ENCODE measurements at regions not wholly inside any gene's neighbourhood (a gene's known extent, or its start where the extent isn't known, plus 50 kb on each side); places are given as distances from the start of the nearest gene placed in this dataset.
A peak's percentile ranks its signal among the peaks of the same experiment; 100 is the strongest.

- no peak for FAIRE-seq
Measured at GRCh38 chr7:136230210-136230609, 253.1 kb upstream of the MTPN start.

- no peak for FAIRE-seq
Measured at GRCh38 chr7:136229790-136230189, 252.6 kb upstream of the MTPN start.

DNA sequence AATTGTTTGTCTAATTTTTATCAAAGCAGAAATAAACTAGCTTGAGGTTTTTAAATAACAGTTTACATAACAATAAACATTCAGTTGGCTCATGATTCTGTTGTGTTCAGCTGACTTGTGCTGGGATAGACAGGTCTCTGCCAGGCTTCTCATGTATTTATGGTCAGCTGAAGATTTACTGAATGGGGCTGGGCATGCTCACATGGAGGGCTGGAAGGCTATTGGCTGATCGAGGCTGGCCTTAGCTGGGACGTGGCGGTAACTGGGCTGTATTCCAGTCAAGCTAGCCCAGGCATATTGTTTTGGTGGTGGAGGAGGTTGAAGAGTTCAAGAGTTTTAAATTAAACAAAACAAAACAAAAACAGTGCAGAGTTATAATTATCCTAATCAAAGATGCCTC lies 251.0 kb upstream of the MTPN start:
- FAIRE-seq, result no peak

DNA sequence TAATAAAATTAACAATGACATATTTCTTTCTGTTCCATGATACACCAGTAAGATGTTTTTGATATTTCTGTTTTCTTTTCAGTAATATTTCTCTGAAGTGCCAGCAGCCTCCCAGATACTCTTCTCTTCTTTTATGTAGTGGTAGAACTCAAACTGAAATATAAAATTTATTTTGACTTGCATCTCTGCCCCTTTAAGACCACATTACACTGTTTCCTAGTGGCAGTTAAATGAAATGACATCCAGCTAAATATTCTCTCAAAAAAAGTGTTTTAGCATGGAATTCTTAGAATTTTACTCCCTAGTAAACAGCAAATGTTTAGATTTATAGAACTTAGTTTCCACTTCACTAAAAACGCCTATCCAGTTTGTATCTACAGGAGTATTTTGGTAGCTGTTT lies 237.2 kb upstream of the MTPN start:
- no peak for FAIRE-seq

- no peak for FAIRE-seq
Measured at GRCh38 chr7:136213012-136213411, 235.9 kb upstream of the MTPN start.

DNA sequence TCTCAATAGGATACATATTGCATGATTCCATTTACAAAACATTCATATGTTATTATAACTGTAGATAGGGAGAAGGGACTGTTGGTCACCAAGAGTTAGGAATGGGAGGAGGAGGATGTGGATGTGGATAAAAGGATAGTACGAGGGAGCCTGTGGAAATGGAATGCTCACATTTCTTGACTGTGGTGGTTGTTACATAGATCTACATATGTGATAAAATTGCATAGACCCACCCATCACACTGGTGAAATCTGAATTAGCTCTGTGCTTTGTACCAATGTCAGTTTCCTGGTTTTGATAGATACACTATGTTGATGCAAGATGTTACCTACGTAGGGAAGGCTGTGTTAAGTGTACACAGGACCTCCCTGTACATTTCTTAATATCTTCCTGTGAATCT lies 233.5 kb upstream of the MTPN start:
- FAIRE-seq, result no peak

GRCh38 chr7:136210079-136210478 lies 232.9 kb upstream of the MTPN start:
- no peak for FAIRE-seq

DNA sequence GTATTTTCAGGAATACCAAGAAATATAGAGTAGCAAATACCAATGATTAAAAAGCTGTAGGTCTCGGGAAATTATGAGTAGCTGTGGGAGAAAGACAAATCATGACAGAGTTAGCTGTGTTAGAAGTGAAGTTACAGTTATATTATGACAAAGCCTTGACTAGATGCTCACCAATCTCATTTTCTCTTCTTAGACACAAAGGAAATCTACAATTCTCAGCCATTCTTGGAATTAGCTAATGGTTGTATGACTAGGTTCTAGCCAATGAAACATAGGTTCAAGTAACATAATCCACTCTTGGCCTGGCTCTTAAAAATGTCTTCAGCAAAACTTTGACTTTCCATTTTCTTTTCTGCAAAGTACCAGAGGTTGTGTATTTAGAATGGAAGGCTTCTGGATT lies 228.8 kb upstream of the MTPN start:
- FAIRE-seq, result no peak

GRCh38 chr7:136198168-136198567 lies 221.0 kb upstream of the MTPN start:
- peak; percentile 71 for FAIRE-seq

- no peak for FAIRE-seq
Measured at GRCh38 chr7:136194878-136195277, 217.7 kb upstream of the MTPN start.

DNA sequence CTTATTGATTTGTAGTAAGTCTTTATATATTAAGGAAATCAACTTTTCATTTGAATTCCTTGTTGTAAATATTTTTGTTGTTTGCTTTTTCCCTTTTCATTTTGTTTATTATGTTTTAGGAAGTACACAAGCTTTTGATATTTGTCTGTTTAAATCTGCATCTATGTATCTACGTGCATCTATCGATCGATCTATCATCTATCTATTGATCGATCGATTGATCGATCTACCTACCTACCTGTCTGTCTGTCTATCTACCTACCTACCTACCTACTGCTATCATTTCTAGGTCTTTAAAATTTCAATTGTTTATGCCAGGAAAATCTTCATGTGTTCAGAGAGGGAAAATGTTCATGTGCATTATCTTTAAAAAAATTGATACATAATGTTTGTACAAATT lies 216.8 kb upstream of the MTPN start:
- no peak for FAIRE-seq

GRCh38 chr7:136189506-136189998 lies 212.4 kb upstream of the MTPN start:
- no peak for FAIRE-seq

DNA sequence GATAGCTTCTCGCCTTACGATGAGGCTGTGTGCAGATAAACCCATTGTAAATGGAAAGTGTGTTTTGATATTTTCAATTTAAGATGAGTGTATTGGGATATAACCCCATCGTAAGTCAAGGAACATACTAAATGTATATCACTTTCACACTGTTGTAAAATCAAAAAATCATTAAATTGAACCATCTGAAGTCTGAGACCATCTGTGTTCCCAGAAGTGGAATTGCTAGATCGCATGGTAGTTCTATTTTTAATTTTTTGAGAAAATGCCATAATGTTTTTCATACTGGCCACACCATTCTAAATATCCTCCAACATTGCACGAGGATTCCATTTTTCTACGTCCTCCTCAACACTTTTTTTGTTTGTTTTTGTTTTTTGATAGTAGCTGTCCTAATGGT lies 209.1 kb upstream of the MTPN start:
- FAIRE-seq, result no peak

- no peak for FAIRE-seq
Measured at GRCh38 chr7:136184719-136185118, 207.6 kb upstream of the MTPN start.

- no peak for FAIRE-seq
Measured at GRCh38 chr7:136183981-136184380, 206.8 kb upstream of the MTPN start.

DNA sequence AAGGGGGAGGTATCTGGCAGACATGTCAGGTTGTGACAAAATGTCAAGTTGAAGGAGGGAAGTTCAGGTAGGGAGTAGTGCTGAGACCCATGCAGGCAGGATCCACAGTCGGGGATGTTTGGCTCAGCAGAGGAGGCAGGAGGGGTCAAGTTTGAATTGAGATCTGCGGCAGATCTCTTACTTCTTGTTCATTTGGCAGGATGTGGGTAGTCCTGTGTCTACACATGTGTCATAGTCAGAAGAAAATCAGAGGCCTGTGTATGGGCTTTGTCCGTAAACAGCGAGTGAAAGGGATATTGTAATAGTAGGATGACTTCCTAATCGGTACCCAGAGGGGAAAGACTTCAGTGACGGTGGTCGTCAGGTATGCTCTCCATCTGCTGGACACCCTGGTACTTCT lies 203.8 kb upstream of the MTPN start:
- no peak for FAIRE-seq

DNA sequence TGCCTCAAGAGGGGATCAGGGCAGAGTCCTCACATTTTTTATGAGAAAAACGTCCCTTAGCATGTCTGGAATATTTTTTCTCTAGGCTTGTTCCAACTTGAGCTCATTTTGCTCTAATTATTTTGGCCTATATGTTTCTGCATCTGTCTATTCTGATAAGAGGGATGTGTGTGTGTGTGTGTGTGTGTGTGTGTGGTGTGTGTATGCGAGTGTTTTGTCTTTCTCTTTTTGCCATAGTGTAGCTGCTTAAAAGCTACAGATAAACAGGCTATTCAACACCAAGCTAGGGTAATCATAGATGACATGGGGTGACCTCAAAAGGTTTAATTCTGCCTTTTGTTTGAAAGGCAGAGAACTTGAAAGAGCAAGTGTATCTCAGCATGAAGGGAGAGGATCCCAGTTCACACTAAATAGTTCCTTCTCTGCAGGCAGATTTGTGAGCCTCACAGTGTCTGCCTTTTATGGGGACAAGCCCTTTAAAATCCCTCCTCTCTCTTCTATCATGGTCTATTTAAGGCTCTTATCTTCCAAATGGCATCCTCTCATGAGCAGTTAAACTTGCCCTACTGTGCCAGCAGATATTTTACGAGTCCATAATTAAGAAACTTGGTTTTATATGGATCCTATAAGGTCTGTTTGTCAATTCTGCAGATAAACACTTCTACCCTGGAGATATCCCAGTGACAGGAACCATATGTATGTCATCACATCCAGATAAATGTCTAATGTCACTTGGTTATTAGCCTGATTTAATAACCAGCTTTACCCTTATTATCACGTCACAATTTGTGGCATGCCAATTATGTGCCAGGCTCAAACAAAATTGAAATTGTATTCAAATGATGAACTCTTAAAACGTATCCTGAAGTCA lies 202.9 kb upstream of the MTPN start:
- no peak for FAIRE-seq

DNA sequence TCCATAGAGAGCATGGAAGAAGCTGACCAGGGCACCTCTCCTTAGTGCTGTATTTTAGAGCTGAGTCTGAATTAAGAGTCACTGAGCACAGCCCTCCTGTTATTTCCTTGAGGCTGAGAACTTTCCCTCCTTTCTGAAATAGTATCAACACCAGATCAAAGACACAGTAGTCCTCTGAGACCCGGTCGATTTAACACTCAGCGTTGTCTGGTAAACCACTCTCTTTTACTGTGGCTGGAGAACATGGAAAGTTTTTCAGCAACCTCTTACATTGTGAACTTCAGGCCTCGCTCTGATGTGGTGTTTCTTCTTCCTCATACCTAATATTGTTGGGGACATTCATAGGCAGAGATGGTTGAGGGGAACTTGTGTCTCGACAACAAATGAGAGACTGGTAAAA lies 202.0 kb upstream of the MTPN start:
- no peak for FAIRE-seq

- FAIRE-seq, result no peak
Measured at GRCh38 chr7:136174477-136175125, 197.4 kb upstream of the MTPN start.

DNA sequence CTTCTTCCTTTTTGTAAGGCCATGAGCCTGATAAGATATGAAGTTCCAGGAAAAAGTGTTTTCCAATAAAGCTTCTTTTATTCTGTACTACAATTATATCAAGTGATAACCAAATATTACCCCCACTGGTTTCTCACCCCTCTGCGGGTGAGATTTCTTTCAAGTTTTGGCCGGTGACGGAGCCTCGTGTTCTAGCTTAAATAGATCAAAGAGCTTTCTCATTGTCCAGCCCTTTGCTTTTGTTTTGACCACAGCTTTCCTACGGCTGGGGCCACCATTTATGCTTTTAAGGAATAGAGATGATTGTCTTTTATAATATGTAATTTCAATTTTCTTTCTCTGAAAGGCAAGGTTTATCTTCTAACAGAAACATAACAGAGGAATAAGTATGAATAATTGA lies 196.7 kb upstream of the MTPN start:
- FAIRE-seq, result no peak

DNA sequence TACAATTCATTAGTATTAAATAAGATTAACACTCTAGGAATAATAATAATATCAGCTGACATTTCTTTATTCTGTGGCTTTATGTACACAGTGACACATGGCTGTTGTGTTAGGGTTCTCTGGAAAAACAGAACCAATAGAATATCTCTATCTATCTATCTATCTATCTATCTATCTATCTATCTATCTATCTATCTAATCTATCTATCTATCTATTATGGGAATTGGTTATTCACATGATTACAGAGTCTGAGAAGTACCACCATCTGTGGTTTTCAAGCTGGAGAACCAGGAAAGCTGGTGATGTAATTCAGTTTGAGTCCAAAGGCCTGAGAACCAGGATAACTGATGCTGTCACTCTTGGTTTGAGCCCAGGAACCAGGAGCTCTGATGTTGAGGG lies 194.1 kb upstream of the MTPN start:
- no peak for FAIRE-seq

DNA sequence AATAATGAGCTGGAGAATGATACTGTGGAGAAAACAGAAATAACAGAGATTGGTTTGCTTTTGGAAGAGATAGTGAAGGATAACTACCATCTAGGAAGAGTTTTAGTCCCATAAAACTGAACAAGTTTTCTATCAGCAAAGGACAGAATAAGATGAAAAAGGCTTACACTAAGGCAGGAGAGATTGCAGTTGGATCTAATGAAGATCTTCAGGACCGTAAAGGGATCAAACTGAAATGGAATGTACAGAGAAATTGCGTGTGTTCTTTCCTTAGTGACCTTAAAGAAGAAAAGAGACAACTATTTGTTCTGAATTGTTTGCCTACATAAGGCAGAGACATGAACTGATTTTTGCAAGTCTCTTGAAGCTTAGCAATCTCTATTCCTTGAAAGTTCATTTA lies 191.7 kb upstream of the MTPN start:
- no peak for FAIRE-seq

DNA sequence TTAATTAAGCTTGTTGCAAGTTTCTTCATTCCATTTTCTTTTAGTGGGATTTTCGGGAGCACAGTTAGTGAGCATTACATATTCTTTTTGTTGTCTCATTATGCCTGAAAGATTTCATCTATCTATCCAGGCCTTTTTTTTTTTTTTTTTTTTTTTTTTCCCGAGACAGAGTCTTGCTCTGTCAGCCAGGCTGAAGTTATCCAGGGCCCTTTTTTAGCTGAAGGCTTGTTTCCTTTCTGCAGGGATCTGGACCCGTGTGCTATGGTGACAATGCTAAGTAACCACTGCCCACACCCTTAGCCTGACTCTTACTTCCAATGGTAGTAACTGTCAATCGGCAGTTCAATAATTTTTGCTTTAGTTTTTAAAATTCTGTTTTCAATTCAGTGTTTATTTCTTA lies 190.8 kb upstream of the MTPN start:
- no peak for FAIRE-seq

- FAIRE-seq, result no peak
Measured at GRCh38 chr7:136166521-136166920, 189.4 kb upstream of the MTPN start.

All from A204.1 (cell line).